CD14-positive monocyte (primary cell): ENCODE measurements at regions not wholly inside any gene's neighbourhood (a gene's known extent, or its start where the extent isn't known, plus 50 kb on each side); places are given as distances from the start of the nearest gene placed in this dataset.

Source experiments
- DNase-seq, 3 donors: peaks; one replicate each; pipeline ENCODE4 v3.0.0-alpha.2; 2011 to 2022
- H2AFZ ChIP-seq: 2 replicates; pipeline ENCODE4 v1.6.0; 2012; ENCODE audit warnings: mild to moderate bottlenecking, low read depth, low read length, inconsistent platforms; ENCODE audit not compliant: insufficient read depth, poor library complexity, severe bottlenecking
- H3K27ac ChIP-seq, 2 donors: 1 replicate in 1 of 2; 2 replicates in 1 of 2; pipeline ENCODE4 v1.5.1; 2012 to 2013; ENCODE audit warnings: low read length in 2 of 2, control low read depth in 1 of 2, inconsistent platforms in 1 of 2, low read depth in 1 of 2, mild to moderate bottlenecking in 1 of 2
- H3K27me3 ChIP-seq, 2 donors: one replicate each; pipeline versions ENCODE4 v1.6.0 to v1.6.1; 2011 to 2013; ENCODE audit warnings: low read length in 2 of 2; ENCODE audit not compliant: control insufficient read depth in 2 of 2, insufficient read depth in 2 of 2
- H3K36me3 ChIP-seq, 2 donors: replicated peaks in 1 of 2; 1 replicate in 1 of 2; 2 replicates in 1 of 2; pipeline versions ENCODE4 v1.5.1 to v1.6.1; 2012 to 2013; ENCODE audit warnings: low read length in 2 of 2, control low read depth in 1 of 2, inconsistent platforms in 1 of 2, mild to moderate bottlenecking in 1 of 2; ENCODE audit not compliant: insufficient read depth in 2 of 2, control insufficient read depth in 1 of 2
- H3K4me1 ChIP-seq, 2 donors: 1 replicate in 1 of 2; 2 replicates in 1 of 2; pipeline versions ENCODE4 v1.5.1 to v1.6.1; 2012 to 2013; ENCODE audit warnings: low read length in 2 of 2, control low read depth in 1 of 2, inconsistent platforms in 1 of 2, mild to moderate bottlenecking in 1 of 2, moderate library complexity in 1 of 2; ENCODE audit not compliant: insufficient read depth in 2 of 2, control insufficient read depth in 1 of 2
- H3K4me2 ChIP-seq: replicated peaks from 2 replicates; pipeline ENCODE3; 2012; ENCODE audit warnings: low read length, moderate library complexity, mild to moderate bottlenecking; ENCODE audit not compliant: poor library complexity, severe bottlenecking; ENCODE audit errors: extremely low read depth
- H3K4me3 ChIP-seq, 3 experiments: fragments of 200-600 bp in 1 of 3; sonication (generic) in 1 of 3; replicated peaks in 1 of 3; 1 replicate in 2 of 3; 2 replicates in 1 of 3; pipeline ENCODE4 v1.5.1; 2011 to 2013; ENCODE audit warnings: low read length in 3 of 3, mild to moderate bottlenecking in 3 of 3, control low read depth in 2 of 3, low read depth in 2 of 3, inconsistent platforms in 1 of 3, moderate library complexity in 1 of 3
- H3K79me2 ChIP-seq: 2 replicates; pipeline ENCODE4 v1.6.0; 2012; ENCODE audit warnings: mild to moderate bottlenecking, control low read depth, inconsistent platforms, low read length, moderate library complexity; ENCODE audit not compliant: insufficient read depth
- H3K9ac ChIP-seq: 2 replicates; pipeline ENCODE4 v1.6.0; 2017; ENCODE audit warnings: low read length, mild to moderate bottlenecking; ENCODE audit not compliant: insufficient read depth, poor library complexity, severe bottlenecking
- H3K9me3 ChIP-seq, 2 donors: replicated peaks in 1 of 2; 1 replicate in 1 of 2; 2 replicates in 1 of 2; pipeline versions ENCODE4 v1.5.1 to v1.6.1; 2012 to 2013; ENCODE audit warnings: low read length in 2 of 2, control low read depth in 1 of 2; ENCODE audit not compliant: control insufficient read depth in 1 of 2, insufficient read depth in 1 of 2
- H4K20me1 ChIP-seq: 2 replicates; pipeline ENCODE4 v1.6.0; 2012; ENCODE audit warnings: mild to moderate bottlenecking, low read length, control low read depth, moderate library complexity; ENCODE audit not compliant: insufficient read depth
- H3K27ac Mint-ChIP-seq, 7 donors: one replicate each; pipeline ENCODE4 v1.8.0; 2020; ENCODE audit warnings: mild to moderate bottlenecking in 7 of 7, mixed read lengths in 7 of 7, moderate library complexity in 6 of 7, inconsistent platforms in 2 of 7
- H3K27me3 Mint-ChIP-seq, 3 donors: one replicate each; pipeline ENCODE4 v1.8.0; 2021 to 2022; ENCODE audit warnings: low read depth in 3 of 3, mild to moderate bottlenecking in 3 of 3, mixed read lengths in 3 of 3, moderate library complexity in 3 of 3, inconsistent platforms in 1 of 3
- H3K36me3 Mint-ChIP-seq, 2 donors: one replicate each; pipeline ENCODE4 v1.8.0; 2020; ENCODE audit warnings: mixed read lengths in 2 of 2, inconsistent platforms in 1 of 2, mild to moderate bottlenecking in 1 of 2
- H3K4me1 Mint-ChIP-seq: one replicate; pipeline ENCODE4 v1.8.0; 2020; ENCODE audit warnings: mild to moderate bottlenecking, mixed read lengths
- H3K4me3 Mint-ChIP-seq, 2 donors: one replicate each; pipeline ENCODE4 v1.8.0; 2020; ENCODE audit warnings: mild to moderate bottlenecking in 2 of 2, mixed read lengths in 2 of 2, moderate library complexity in 1 of 2
- H3K9me3 Mint-ChIP-seq, 7 donors: one replicate each; pipeline ENCODE4 v1.8.0; 2020 to 2022; ENCODE audit warnings: mixed read lengths in 7 of 7, mild to moderate bottlenecking in 6 of 7, moderate library complexity in 6 of 7, inconsistent platforms in 2 of 7
- CTCF ChIP-seq: fragments of 200-600 bp; IDR thresholded peaks from one replicate; pipeline ENCODE4 v1.8.0; 2022; ENCODE audit warnings: antibody characterized with exemption, mild to moderate bottlenecking
- WGBS: methylation state at CpG from one replicate; pipeline ENCODE4 v1.1.5; 2013; ENCODE audit warnings: missing lambda C conversion rate; ENCODE audit not compliant: insufficient coverage; 5-methylcytosine and 5-hydroxymethylcytosine counted together
- intact Hi-C, 2 donors: fragments of 100-400 bp; cut with micrococcal nuclease; formaldehyde crosslinking; loops; one replicate each; pipeline versions ENCODE4 v1.15.0 to v1.15.1; 2023

GRCh38 chrX:39226251-39226650 is 425.0 kb downstream of the MID1IP1 start:
- no peaks in the 10 kb centered on the region for H4K20me1 ChIP-seq

GRCh38 chrX:39227371-39227770 is 426.1 kb downstream of the MID1IP1 start:
- intact Hi-C loops = no loop called here
- Histone ChIP-seq H3K79me2 (no peaks in the 10 kb centered on the region), H3K4me3 (no peak overlapping the region), H3K9ac (no peak overlapping the region), H3K4me1 (no peaks in the 10 kb centered on the region), H3K9me3 (no peaks in the 10 kb centered on the region), H3K4me2 (no peak overlapping the region), H3K27ac (no peak overlapping the region), H2AFZ (no peak overlapping the region), H3K27me3 (no peaks in the 10 kb centered on the region), H4K20me1 (no peaks in the 10 kb centered on the region), H3K36me3 (no peaks in the 10 kb centered on the region)
- DNase-seq = no peak
- Mint-ChIP-seq H3K4me3 (no peak overlapping the region), H3K4me1 (no peaks in the 10 kb centered on the region), H3K27me3 (peaks cover 0 to 16% (median 0%) of the 10 kb centered on the region in 3 donors), H3K27ac (no peak overlapping the region), H3K36me3 (no peaks in the 10 kb centered on the region), H3K9me3 (peaks cover 0 to 2% (median 0%) of the 10 kb centered on the region in 7 donors)
- no peak for TF ChIP-seq CTCF
- whole genome bisulfite sequencing = no CpG with 5 or more reads among the region's 2 CpGs

More at GRCh38 chrX:39226251-39226650, 425.0 kb downstream of the MID1IP1 start:
- Histone ChIP-seq H3K4me3 (no peak overlapping the region), H3K36me3 (no peaks in the 10 kb centered on the region), H3K79me2 (no peaks in the 10 kb centered on the region), H3K27me3 (no peaks in the 10 kb centered on the region), H3K4me1 (no peaks in the 10 kb centered on the region), H3K9ac (no peak overlapping the region), H3K27ac (no peak overlapping the region), H2AFZ (no peak overlapping the region), H3K9me3 (no peaks in the 10 kb centered on the region), H3K4me2 (no peak overlapping the region)
- no peak for DNase-seq
- Mint-ChIP-seq H3K4me1 (no peaks in the 10 kb centered on the region), H3K9me3 (peaks cover 0 to 2% (median 0%) of the 10 kb centered on the region in 7 donors), H3K36me3 (no peaks in the 10 kb centered on the region), H3K27me3 (peaks cover 0 to 16% (median 4%) of the 10 kb centered on the region in 3 donors), H3K4me3 (no peak overlapping the region), H3K27ac (peak overlapping the region in 1 of 7 donors; percentile 1)
- intact Hi-C loops = no loop called here
- no CpG with 5 or more reads among the region's 6 CpGs for WGBS
- TF ChIP-seq CTCF = no peak
